PC-9 (cell line): ENCODE measurements at regions not wholly inside any gene's neighbourhood (a gene's known extent, or its start where the extent isn't known, plus 50 kb on each side); places are given as distances from the start of the nearest gene placed in this dataset.

ENCODE experiments used
- EZH2 ChIP-seq: fragments of 200-600 bp; sonication (generic); IDR thresholded peaks from 2 replicates; pipeline ENCODE4 v1.8.0; 2017; ENCODE audit warnings: antibody characterized with exemption, low read depth
- TF ChIP-seq, protein P1 (sequence below): fragments of 200-600 bp; sonication (generic); conservative IDR thresholded peaks from 2 replicates; pipeline ENCODE4 v1.6.1; 2017; ENCODE audit warnings: mixed run types, antibody characterized with exemption, mild to moderate bottlenecking, moderate library complexity

GRCh38 chr1:113282893-113283285 is 107.4 kb upstream of the MAGI3 start:
- TF ChIP-seq, protein P1, sequence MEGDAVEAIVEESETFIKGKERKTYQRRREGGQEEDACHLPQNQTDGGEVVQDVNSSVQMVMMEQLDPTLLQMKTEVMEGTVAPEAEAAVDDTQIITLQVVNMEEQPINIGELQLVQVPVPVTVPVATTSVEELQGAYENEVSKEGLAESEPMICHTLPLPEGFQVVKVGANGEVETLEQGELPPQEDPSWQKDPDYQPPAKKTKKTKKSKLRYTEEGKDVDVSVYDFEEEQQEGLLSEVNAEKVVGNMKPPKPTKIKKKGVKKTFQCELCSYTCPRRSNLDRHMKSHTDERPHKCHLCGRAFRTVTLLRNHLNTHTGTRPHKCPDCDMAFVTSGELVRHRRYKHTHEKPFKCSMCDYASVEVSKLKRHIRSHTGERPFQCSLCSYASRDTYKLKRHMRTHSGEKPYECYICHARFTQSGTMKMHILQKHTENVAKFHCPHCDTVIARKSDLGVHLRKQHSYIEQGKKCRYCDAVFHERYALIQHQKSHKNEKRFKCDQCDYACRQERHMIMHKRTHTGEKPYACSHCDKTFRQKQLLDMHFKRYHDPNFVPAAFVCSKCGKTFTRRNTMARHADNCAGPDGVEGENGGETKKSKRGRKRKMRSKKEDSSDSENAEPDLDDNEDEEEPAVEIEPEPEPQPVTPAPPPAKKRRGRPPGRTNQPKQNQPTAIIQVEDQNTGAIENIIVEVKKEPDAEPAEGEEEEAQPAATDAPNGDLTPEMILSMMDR, result no peak
- TF ChIP-seq EZH2, result no peak
